AG09319 (cell line): ENCODE measurements at regions not wholly inside any gene's neighbourhood (a gene's known extent, or its start where the extent isn't known, plus 50 kb on each side); places are given as distances from the start of the nearest gene placed in this dataset.
"Not testable (repeated sequence)": the region's sequence is repeated elsewhere in the genome, so short reads cannot be mapped to it uniquely, and the experiment has no call there.

Experiments used
- DNase-seq: peaks from one replicate; pipeline ENCODE4 v3.0.0-alpha.2; 2010; ENCODE audit warnings: low read depth; ENCODE audit errors: extremely low read depth
- CTCF ChIP-seq: IDR thresholded peaks from 2 replicates; pipeline ENCODE4 v1.5.1; 2011; ENCODE audit warnings: low read depth, mild to moderate bottlenecking, inconsistent platforms, low read length, moderate library complexity

- no peak for DNase-seq
- TF ChIP-seq CTCF = no peak
Measured at GRCh38 chr10:84589526-84590205, 261.3 kb downstream of the CCSER2 start.

GRCh38 chr10:84590327-84591193, 262.2 kb downstream of the CCSER2 start:
- DNase-seq = no peak
- TF ChIP-seq CTCF = no peak

DNA sequence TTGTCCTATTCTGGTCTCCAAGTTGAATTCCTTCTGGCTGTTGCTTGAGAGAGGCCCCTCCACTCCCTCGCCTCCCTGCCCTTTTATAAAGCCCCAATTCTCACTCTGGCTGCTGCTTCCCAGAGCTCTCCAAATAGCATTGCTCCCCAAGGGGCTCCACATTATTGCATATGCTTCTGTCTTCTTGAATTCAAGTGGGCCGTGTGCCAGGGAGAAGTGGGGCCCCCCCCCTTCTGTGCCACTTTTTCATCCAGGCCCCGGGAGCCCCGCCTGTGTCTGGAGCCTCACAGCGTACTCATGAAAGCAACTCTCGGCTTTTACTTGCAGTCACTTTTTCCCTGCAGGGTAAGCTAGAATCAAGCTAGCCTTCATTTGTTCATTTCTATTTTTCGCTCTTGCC, 265.1 kb downstream of the CCSER2 start:
- DNase-seq = no peak
- no peak for TF ChIP-seq CTCF

DNA sequence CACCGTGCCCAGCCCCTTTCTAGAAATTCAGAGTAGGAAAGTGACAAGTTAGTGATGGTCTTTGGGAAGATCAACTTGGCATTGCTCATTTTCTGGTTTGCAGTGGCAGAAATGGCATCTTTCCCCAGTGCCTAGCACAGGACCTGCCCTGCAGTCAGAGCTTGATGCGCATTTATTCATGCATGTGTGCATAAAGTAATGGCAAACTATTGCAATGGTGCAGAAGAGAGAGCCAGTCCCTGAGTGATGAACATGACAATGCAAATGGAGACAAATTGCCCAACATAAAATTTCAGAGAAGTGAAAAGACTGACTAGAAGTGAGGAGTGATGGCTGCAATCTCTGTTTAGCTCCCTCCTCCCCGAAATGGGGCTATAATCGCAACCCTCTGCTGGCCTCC, 268.2 kb downstream of the CCSER2 start:
- no peak for DNase-seq

DNA sequence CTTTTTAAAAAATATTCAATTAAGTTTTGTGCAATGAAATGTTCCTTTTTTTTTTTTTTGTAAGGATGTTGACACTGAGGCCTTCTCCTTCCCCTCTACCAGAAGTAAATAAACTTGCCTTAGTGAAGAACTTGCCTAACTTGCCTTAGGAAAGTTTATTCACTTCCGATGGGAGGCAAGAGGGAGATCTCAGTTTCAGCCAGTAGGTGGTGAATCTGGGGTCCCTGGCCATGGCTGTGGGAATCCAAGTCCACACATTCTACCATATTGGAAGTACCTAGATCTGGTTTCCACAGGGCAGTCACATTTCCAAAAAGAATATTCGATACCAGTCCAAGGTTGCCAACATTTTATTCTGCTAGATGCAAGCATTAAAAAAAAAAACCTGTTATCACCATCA, 270.9 kb downstream of the CCSER2 start:
- DNase-seq = no peak
- no peak for TF ChIP-seq CTCF

More for the DNA sequence above, 268.2 kb downstream of the CCSER2 start:
- TF ChIP-seq CTCF = no peak

DNA sequence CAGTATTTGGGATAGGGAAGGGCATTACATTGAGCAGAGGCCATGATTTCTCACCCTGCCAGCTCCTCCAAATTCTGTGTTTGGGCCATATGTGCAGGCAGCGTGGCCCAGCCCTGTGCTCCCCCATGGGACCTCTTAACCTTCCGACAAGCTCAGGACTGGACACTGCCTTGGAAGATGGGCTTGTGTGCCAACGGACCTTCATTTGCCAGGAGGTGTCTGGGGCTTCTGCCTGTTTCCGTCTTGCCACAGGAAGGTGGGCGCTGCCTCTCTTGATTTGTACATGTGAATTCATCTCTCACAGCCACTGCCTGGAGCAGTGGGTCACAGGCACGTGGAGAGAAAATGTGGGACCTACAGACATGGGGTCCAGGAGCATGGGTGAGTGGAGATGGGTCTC, 272.6 kb downstream of the CCSER2 start:
- TF ChIP-seq CTCF = no peak
- no peak for DNase-seq

DNA sequence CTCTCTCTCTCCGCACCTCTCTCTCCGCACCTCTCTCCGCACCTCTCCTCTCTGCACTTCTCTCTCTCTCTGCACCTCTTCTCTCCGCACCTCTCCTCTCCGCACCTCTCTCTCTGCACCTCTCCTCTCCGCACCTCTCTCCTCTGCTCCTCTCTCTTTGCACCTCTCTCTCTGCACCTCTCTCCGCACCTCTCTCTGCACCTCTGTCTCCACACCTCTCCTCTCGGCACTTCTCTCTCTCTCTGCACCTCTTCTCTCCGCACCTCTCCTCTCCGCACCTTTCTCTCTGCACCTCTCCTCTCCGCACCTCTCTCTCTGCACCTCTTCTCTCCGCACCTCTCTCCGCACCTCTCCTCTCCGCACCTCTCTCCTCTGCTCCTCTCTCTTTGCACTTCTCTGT, 274.2 kb downstream of the CCSER2 start:
- DNase-seq = not testable (repeated sequence)
